Epidermal melanocyte (primary cell): ENCODE measurements at regions not wholly inside any gene's neighbourhood (a gene's known extent, or its start where the extent isn't known, plus 50 kb on each side); places are given as distances from the start of the nearest gene placed in this dataset.

Experiments used
- DNase-seq: peaks from one replicate; pipeline ENCODE4 v3.0.0; 2011; ENCODE audit warnings: low spot score; ENCODE audit not compliant: insufficient read length

DNA sequence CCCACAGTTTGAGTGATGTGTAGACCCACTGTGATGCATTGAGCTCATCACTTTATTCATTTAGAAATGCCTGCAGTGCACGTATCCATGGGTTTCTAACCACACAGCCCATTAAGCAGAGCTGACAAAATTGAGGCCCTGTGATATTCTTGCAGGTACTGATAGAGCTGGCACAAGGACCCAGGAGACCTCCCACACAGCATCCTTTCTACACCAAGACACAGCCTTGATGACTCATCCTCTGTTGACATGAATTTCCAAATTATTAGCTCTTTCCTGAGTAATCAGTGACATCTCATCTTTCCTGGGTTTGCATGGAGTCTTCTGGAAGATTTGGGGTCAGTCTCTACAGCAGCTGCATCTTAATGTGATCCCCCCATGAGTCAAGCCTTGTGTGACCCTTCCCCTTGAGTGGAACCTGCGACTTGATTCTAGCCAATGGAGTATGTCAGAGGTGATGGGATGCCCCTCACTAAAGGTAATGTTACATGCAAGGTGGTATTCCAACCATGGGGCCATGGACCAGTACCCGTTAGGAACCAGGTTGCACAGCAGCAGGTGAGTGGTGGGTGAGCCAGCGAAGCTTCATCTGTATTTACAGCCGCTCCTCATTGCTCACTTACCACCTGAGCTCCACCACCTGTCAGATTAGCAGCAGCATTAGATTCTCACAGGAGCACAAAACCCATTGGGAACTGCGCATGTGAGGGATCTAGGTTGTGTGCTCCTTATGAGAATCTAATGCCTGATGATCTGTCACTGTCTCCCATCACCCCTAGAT, 181.1 kb upstream of the ARL4C start:
- no peak for DNase-seq

DNA sequence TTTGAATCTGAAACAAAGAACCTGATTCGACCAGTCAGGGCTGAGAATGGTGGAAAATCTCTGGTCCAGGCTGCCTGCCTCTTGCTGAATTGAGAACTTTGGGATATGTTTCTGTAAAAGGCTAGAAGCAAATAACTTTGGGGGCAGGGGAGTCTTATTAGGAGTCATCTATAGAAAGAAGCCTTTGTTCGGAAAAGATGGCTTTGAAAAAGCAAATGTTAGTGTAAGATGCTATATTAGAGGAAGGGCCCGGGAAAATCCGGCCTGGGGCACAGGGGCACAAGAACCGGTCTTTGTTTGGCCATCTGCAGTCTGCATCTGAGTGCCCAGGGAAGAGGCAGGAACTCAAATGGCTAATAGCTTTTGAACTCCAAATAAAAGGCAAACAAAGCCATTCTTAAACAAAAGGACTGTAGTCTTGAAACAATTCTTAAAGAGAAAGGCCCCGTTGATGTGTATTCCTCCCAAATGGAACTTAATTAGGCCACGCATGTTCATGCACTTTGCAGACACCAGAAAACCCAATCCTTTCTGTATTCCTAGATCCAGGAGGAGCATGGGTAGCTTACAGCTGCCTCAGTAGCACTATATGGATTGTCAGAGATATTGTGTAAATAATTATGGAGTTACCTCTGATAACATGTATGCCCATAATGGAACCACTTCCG, 180.0 kb upstream of the ARL4C start:
- peak; percentile 34 for DNase-seq

DNA sequence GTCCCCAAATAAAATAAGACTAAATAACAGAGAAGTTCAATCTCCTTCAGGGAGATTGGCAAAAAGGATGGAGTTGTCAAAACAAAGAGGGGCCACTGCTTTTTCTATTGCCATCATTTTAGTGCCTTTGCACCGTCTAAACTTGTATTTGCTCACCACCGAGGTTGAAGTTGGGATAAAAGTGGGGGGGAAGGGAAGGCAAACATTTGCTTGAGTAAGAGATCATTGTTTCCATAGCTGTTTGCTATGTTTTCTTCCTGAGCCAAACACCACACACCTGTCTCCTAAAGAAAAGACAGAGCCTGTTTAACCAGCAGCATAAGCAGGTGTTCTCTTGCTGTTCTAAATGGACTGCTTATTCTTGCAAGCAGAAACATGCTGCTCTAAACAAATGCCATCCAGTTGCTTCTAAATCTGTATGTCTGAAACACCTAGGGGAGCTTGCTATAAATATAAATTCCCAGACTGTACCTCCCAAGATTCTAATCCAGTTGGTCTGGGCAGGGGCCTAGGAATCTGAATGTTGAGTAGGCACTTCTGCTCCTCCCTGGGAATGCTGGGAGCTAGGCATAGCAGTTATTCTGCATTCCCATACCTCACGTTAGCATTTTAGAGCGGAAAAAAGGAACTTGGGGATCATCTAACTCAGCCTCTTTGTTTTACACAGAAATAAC, 179.4 kb upstream of the ARL4C start:
- no peak for DNase-seq

DNA sequence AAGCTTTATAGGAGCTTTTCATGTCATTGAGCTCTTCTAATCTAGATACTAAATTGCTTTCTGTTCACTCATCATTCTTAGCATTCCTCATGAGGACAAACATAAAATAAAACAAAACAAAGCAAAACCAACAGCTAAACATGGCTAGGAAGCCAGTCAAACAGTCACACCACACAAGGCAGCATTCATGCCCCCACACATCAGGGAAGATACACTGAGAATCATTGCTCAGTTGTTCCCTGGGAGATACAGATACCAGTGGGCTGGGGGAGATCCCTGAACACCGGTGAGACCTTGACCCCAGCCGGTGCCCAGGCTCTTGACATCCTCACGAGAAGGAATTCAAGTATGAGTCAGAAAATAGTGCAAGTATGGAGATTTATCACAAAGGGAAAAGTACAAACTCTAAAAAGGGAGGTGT, 177.9 kb upstream of the ARL4C start:
- DNase-seq = no peak

DNA sequence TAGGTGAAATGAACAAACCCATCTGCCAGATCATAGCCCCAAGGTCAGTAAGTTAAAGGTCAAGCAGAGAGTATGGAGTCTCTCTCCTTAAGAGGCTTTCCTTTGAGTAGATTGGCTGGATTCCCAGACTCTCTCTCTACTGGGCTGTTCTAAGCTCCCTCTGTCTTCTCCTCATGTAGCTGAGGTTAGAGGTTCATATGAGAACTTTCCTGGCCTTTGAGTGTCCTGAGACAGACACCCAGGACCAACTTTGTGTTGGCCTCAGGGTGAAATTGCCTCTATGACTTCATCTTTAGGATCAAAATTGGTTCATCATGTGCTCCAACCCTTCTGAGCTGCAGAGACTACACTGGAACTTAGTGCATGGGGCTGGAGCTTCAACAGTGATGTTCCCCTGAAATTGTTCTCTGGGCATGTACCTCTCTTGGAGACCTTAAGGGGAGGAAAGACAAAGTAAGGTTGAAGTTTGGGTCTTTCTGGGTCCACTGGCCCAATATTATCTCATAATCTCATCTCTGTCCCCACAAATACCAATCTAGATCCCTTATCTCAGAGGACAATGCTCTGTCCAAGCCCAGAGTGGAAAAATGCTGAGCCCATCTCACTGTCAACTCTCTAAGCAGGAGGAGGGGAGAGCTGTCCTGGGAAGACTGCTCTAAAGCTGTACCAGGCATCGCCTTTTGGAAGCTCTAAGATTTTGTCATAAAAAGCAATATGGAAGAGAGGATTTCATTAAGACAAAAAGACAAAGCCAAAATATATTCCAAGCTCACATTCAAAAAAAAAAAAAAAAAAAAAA, 177.3 kb upstream of the ARL4C start:
- no peak for DNase-seq

DNA sequence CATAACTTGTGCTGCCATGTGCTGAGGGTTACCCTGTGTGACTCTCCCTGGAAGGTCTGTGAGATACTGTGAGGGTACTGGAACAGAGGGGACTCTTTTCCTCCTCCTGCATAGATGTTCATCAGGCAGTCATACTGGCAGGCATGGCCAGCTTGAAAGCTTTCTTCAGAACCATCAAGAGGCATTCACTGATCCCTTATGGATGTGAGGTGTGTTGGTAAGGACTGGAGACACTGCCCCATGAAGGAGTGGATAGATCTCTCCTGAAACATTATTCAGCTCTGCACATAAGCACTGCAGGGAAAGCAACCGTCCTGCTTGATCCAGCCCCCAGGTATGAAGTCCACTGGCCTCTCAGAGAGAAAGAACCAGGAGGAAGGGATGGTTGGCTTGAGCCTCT, 176.6 kb upstream of the ARL4C start:
- DNase-seq = no peak

DNA sequence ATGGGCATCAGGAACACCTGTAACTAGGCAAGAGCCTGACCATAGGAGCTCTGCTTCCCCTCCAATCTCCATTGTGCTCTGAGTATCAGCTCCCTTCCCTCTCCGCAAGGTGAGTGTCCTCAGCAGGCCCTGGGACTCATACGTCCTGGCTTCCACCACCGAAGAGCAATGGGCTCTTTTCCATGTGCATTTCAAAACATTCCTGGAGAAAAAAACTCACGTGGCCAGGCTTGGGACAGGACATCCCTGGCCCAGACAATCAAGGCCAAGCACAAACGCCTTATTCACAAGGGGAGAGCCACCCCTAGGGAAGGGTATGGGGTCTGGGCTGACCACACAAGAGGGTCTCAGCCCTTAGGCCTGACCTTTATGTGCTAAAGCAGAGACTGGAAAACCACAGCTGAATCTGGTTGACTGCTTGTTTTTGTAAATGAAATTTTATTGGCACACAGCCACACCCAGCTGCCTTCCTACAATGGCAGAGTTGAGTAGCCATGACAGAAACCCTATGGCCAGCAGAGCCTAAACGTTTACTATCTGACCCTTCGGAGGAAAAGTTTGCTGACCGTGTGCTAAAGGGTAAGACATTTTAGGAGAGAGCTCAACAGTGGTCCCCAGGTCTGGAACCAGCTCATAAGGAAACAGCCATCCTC, 175.7 kb upstream of the ARL4C start:
- DNase-seq = no peak

DNA sequence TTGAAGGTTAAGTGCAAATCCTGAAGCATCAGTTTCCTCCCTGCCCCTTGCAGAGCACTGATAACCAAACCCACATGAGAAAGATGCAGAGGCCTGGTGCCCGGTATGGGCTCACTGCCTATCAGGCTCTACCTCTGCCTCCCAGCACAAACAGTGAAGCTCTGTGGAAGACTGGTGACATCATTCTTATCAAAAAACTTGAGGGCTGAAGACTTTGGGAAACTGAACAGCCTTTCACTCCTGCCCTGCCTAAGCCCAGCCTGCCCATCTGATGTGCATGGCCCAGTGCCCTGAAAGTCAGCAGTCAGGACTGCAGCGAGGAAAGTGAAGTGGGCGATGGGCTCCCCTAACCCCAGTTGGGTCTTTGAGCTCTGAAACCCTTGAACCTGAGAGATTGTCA, 174.8 kb upstream of the ARL4C start:
- DNase-seq = no peak

DNA sequence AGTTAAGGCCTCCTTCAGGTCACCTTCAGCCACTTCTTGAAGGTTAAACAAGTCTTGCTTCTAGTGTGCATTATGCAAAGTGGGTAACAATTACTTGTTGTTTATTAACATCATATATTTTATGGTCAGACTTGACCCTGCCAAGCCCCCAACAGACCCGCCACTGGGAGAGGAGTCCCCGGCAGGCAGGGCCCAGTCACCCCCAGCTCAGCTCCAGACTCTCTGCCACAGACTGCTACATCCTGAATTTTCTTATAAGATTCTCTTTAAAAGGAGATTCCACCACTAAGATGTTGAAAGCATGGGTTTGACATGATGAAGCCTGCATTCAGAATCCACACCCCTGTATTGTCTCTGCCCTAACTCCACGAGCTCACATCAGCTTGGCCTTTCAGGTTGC, 174.3 kb upstream of the ARL4C start:
- no peak for DNase-seq

DNA sequence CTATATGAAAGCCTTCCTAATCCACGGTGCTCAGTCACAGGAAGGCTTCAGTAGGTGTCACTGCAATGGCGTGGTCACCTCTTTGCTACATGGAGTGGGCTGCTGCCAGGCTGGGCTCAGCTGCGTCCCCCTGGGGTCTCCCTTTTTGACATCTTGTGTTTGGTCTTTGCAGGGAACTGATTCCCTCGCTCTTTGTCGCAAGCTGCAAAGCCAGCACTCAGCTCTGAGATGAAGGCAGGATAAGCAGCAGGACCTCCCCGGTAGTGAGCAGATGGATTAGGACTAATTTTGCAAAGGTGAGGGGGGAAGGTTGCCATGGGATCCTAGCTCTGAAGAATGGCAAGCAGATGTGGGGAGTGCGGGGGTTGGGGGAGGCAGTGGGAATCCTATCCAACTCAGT, 173.9 kb upstream of the ARL4C start:
- no peak for DNase-seq

DNA sequence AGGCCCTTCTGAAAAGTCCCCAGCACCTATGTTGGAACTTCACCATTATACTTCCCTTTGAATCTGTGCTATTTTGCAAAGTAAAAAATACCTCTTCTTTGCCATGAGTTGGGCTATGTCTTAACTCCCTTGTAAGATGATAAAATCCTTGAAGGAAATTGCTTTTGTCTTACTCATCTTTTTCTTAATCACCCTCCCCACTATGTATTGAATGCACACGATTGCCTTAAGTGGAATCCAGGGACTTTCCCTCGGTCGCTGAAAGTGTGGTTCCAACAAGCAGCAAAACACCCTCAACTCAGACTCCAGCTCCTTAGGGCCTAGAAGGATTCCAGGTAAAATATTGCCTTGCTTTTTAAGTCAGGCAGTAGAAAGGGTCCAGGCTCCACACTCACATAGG, 173.2 kb upstream of the ARL4C start:
- DNase-seq = no peak

DNA sequence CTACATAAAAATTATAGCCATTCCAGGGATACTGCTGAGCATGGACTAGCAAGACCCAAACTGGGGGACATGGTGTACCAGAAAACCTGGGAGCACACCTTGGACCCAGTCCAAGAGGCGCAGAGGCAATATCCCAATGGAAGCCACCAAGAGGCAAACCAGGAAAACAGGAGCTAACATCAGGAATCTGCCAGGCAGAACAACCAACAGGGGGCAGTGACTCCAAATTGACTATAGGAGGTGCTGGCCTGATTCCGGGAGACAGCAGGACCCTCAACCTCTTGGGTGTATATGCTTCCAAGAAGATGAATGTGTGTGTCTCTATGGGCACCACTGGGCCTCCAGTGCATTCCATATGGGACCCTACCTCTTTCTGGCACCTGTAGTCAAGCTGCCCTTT, 172.7 kb upstream of the ARL4C start:
- no peak for DNase-seq

DNA sequence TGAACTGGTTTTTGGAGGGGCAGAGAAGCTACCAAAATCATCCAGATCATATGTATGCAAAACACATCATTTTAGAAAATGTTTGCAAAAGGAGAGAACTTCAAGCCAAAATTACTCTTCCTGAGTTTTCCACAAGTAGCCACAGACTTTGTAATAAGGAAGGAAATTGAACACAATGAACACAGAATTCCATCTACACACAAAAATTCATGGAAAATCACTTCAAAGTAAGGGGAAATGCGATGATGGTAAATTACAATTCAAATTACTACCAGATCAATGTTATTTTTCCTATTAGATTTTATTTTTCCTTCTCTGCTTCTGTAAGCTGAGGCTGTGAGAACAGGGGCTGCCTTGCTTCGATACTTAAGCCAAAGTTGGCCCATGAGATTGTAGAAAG, 172.1 kb upstream of the ARL4C start:
- DNase-seq = no peak

DNA sequence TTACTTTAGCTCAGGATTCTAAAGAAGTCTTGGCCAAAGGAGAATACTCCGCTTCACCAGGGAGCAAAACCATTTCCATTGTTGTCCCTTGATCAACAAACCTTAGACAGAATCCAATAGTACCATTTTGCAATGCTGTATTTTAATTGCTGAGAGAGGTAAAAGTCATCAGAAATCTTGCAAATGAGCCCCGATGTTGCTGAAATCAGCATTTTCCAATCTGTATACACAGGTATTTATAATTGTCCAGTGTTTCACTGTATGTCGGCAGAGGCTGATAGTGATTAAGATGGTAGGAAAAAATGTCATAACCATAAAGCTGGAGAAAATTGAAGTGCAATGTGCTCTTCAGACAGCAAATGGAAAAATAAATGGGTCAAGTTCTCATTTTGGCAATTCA, 170.0 kb upstream of the ARL4C start:
- no peak for DNase-seq

DNA sequence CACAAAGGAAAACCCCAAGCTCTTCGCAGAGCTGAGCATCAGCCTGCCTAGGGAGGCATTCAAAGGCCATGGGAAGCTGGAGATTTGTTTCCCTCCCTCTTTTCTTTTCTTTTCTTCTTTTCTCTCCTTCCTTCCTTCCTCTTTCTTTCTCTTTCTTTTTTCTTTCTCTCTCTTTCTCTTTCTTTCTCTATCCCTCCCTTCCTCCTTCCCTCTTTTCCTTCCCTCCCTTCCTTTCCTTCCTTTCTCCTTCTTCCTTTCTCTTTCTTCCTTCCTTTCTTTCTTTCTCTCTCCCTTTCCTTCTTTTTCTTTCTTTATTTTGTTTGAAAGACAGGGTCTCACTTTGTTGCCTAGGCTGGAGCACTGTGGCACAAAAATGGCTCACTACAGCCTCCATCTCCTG, 168.4 kb upstream of the ARL4C start:
- DNase-seq = no peak

DNA sequence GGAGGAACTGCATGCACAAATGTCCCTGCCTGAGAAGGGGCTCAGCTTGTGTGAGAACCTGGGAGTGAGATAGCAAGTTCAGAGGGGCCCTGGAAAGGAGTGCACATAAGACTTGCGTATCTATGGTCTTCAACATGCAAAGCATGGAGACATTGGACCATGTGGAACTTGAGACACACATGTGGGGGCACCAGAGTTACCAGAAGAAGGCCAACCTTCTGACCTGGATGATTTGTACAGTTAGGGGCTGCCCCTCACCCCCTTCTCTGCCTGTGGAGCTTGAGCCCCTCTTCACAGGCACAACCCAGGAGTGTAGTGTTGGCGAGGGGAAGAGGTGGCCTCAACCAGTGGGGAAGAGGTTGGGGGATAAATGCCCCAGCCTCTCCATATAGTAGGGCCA, 165.0 kb upstream of the ARL4C start:
- DNase-seq = no peak

DNA sequence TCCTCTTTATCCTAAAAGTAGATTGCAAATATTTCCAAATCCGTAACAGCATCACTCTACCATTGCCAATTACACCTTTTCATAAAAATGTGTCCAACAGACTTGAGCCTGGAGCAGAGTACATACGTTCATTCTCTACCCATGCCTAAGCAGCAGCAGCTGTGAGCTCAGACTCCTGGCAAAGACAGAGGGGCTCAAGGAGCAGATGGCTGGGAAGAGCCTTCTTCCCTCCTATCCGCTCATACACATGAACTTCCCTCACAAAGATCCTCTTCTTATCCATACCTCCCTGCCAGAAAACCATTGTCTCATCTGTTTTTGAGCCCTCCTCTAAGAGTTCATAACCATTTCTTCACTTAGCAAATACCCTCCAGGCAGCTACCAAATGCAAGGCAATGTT, 164.3 kb upstream of the ARL4C start:
- DNase-seq = no peak

DNA sequence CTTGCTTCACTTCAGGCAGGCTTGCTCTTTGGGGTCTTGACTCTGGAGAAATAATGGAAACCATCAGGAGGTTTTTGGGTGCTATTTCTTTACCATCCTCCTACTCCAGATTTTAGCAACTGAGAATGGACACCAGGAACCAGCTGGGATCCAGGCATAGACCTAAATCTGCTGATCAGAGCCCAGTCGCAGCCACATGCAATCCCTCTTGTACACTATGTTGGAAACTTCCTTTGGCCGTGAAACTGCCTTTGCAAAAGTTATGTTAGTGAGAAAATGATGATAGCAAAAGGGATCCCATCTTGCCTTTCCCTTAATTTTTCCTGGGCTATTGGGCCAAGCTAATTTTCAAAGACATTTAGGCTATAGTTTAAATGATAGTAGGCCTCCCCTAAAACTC, 158.8 kb upstream of the ARL4C start:
- DNase-seq = no peak

DNA sequence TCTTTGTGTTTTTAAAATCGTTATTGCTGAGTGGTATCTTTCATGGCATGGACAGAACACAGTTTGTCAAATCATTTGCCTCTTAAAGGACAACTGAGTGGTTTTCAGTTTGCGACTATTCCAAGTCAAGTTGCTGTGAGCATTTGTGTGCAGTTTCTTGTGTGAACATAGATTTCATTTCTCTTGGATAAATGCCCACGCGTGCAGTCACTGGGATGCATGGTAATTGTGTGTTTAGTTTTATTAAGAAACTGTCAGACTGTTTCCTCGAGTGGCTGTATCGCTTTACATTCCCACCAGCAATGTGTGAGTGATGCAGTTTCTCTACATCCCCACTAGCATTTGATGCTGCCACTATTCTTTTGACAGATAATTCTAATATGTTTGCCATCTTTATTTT, 154.0 kb upstream of the ARL4C start:
- no peak for DNase-seq

DNA sequence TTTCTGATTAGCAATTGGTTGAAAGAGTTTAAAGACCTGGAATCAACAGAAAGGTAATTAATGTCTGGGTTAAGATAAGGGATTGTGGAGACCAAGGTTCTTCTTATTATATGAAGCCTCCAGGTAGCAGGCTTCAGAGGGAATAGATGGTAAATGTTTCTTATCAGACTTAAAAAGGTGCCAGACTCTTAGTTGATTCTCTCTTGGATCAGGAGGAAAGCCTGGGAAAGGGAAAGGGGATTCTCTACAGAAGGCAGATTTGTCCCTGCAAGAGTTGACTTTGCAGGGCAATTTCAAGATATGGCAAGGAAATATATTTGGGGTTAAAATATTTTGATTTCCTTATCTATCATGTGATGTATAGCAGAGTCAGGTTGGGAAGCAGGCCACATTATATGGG, 153.1 kb upstream of the ARL4C start:
- DNase-seq = no peak

DNA sequence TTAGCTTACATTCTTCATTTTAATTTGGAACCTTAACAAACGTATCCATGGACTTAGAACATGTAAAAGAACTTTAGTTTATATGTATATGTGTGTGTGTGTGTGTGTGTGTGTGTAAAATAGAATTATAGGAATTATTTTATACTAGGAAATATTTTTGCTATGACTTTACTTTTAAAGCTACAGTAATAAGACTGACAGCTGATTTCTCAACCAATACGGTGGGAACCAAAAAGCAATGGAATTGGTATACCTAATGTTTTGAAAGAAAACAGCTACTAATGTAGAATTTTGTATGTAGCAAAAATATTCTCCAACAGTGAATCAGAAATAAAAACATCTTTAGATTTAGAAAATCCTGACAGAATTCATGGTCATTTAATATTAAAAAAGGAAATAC, 146.5 kb upstream of the ARL4C start:
- DNase-seq = no peak
